HepG2 (cell line): ENCODE measurements at regions not wholly inside any gene's neighbourhood (a gene's known extent, or its start where the extent isn't known, plus 50 kb on each side); places are given as distances from the start of the nearest gene placed in this dataset.
"Not testable (repeated sequence)": the region's sequence is repeated elsewhere in the genome, so short reads cannot be mapped to it uniquely, and the experiment has no call there.

ENCODE experiments used
- ATF2 ChIP-seq: sonication (generic); formaldehyde crosslinking; IDR thresholded peaks from 2 replicates; pipeline ENCODE4 v1.4.0; 2020; ENCODE audit warnings: missing genetic modification reagents
- CHD4 ChIP-seq: fragments of 200-600 bp; sonication (generic); IDR thresholded peaks from 2 replicates; pipeline ENCODE4 v1.7.0; 2017; ENCODE audit warnings: mild to moderate bottlenecking, low read length, borderline replicate concordance
- ELF1 ChIP-seq: sonication (generic); formaldehyde crosslinking; IDR thresholded peaks from 2 replicates; pipeline ENCODE4 v1.4.0; 2020; ENCODE audit warnings: missing genetic modification reagents
- NBN ChIP-seq: fragments of 450-650 bp; conservative IDR thresholded peaks from 2 replicates; pipeline ENCODE4 v1.6.1; 2017
- POLR2AphosphoS5 ChIP-seq: IDR thresholded peaks from 2 replicates; pipeline ENCODE4 v1.6.1; 2012; ENCODE audit warnings: low read depth, low read length
- RORA ChIP-seq: sonication (generic); formaldehyde crosslinking; IDR thresholded peaks from 2 replicates; pipeline ENCODE4 v1.5.0; 2020; ENCODE audit warnings: mild to moderate bottlenecking, missing genetic modification reagents, moderate library complexity
- TCF7 ChIP-seq: sonication (generic); IDR thresholded peaks from 2 replicates; pipeline ENCODE4 v1.6.1; 2016; ENCODE audit warnings: antibody characterized with exemption, low read depth
- ZNF619 ChIP-seq: sonication (generic); formaldehyde crosslinking; IDR thresholded peaks from 2 replicates; pipeline ENCODE4 v1.4.0; 2020; ENCODE audit warnings: mild to moderate bottlenecking, missing genetic modification reagents
- TF ChIP-seq, protein P1 (sequence below): sonication (generic); formaldehyde crosslinking; IDR thresholded peaks from 2 replicates; pipeline ENCODE4 v1.9.0; 2021; ENCODE audit warnings: missing genetic modification reagents, borderline replicate concordance
- TF ChIP-seq, protein P2 (sequence below): sonication (generic); formaldehyde crosslinking; IDR thresholded peaks from 2 replicates; pipeline ENCODE4 v1.5.0; 2020; ENCODE audit warnings: mild to moderate bottlenecking, missing genetic modification reagents, moderate library complexity

GRCh38 chr2:87903242-87904114 lies 77.9 kb upstream of the RGPD2 start:
- not testable (repeated sequence) for TF ChIP-seq RORA (CRISPR knock-in tag); ATF2 (CRISPR knock-in tag); NBN; ZNF619 (CRISPR knock-in tag); ELF1 (CRISPR knock-in tag); CHD4; POLR2AphosphoS5; TCF7
- TF ChIP-seq, protein P1, sequence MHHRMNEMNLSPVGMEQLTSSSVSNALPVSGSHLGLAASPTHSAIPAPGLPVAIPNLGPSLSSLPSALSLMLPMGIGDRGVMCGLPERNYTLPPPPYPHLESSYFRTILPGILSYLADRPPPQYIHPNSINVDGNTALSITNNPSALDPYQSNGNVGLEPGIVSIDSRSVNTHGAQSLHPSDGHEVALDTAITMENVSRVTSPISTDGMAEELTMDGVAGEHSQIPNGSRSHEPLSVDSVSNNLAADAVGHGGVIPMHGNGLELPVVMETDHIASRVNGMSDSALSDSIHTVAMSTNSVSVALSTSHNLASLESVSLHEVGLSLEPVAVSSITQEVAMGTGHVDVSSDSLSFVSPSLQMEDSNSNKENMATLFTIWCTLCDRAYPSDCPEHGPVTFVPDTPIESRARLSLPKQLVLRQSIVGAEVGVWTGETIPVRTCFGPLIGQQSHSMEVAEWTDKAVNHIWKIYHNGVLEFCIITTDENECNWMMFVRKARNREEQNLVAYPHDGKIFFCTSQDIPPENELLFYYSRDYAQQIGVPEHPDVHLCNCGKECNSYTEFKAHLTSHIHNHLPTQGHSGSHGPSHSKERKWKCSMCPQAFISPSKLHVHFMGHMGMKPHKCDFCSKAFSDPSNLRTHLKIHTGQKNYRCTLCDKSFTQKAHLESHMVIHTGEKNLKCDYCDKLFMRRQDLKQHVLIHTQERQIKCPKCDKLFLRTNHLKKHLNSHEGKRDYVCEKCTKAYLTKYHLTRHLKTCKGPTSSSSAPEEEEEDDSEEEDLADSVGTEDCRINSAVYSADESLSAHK: not testable (repeated sequence)
- TF ChIP-seq, protein P2, sequence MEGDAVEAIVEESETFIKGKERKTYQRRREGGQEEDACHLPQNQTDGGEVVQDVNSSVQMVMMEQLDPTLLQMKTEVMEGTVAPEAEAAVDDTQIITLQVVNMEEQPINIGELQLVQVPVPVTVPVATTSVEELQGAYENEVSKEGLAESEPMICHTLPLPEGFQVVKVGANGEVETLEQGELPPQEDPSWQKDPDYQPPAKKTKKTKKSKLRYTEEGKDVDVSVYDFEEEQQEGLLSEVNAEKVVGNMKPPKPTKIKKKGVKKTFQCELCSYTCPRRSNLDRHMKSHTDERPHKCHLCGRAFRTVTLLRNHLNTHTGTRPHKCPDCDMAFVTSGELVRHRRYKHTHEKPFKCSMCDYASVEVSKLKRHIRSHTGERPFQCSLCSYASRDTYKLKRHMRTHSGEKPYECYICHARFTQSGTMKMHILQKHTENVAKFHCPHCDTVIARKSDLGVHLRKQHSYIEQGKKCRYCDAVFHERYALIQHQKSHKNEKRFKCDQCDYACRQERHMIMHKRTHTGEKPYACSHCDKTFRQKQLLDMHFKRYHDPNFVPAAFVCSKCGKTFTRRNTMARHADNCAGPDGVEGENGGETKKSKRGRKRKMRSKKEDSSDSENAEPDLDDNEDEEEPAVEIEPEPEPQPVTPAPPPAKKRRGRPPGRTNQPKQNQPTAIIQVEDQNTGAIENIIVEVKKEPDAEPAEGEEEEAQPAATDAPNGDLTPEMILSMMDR (CRISPR knock-in tag): not testable (repeated sequence)
